ENCODE measurements at regions not wholly inside any gene's neighbourhood (a gene's known extent, or its start where the extent isn't known, plus 50 kb on each side); places are given as distances from the start of the nearest gene placed in this dataset.

DNA sequence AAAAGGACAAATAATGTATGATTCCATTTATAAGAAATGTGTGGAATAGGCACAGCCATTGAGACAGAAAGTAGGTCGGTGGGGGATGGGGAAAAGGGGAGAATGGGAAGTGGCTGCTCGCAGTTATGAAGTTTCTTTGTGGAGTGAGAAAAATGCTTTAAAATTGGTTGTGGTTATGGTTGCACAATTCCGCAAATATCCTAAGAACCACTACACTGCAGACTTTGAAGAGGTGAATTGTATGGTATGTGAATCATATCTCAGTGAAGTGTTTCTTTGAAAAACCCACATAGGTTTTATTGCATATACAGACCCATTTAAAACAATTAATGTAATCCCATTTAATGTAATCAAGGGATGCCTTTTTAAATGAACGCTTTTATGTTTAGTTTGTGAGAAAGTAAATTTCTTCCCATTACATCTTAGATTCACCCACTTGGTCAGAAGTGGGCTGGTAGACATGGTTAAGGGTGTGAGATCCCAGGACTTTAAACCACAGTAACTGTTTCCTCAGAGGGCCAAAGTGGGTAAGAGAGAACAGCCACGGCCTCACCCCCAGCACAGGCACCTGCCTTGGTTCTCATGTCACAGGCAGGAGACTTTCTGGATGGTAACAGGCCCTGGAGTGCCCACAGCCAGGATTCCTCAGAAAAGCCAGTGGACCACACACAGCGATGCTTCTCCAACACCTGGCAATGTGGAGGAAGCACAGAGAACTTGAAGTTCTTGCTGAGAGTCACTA, 119.3 kb upstream of the GJB6 start:
- no peak for TF ChIP-seq CTCF (IDR thresholded peaks at IDR 0.05; ENCODE audit: insufficient read depth, low read depth, low read length, missing control alignments)
- no peak for DNase-seq (ENCODE audit: low read depth)
- no peak overlapping the region for H3K4me3 ChIP-seq (ENCODE audit: low read depth, low read length)

GRCh38 chr13:20350819-20351218, 118.7 kb upstream of the GJB6 start:
- H3K4me3 ChIP-seq (ENCODE audit: low read depth, low read length): no peak overlapping the region
- no peak for DNase-seq (ENCODE audit: low read depth)
- TF ChIP-seq CTCF (IDR thresholded peaks at IDR 0.05; ENCODE audit: insufficient read depth, low read depth, low read length, missing control alignments): no peak

- TF ChIP-seq CTCF (IDR thresholded peaks at IDR 0.05; ENCODE audit: insufficient read depth, low read depth, low read length, missing control alignments): no peak
- DNase-seq (ENCODE audit: low read depth): no peak
- H3K4me3 ChIP-seq (ENCODE audit: low read depth, low read length): no peak overlapping the region
Measured at GRCh38 chr13:20350382-20350763, 118.3 kb upstream of the GJB6 start.

DNA sequence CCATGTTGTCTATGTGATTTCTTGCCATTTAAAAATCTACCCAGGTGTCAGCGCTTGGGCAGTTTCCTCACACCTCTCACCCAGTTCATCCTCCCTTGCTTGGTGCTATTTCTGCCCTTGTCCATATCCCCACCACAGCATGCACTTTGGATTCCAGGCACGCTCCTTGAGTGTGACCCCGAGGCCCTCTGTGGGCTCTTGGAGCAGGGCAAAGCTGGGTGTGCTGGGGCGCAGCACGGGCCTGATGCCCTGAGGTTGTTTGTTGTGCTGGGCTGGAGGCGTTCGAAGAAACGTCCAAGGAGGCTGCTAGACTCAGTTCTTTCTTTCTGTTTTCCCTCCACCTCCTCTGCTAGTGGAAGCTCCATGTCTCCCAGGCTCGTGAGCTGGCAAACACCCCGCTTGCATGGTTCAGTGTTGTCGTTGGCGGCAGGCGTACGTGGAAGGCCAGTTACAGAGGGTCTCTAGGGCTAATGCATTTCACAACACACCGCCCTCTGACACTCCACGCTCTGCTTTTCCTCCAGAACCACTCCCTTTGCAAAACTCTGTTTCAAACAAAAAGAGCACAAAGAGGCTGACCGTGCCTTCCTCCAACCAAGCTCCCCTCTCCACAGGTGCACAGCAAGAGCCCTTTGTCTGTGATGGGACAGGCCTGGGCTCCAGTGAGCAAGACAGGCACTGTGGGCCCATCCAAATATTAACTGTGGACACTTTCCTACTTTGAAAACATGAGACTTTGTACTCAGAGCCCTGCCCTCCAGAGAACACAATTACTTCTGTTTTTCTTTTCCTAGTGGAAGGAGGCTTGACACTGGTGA, 117.7 kb upstream of the GJB6 start:
- no peak for TF ChIP-seq CTCF (IDR thresholded peaks at IDR 0.05; ENCODE audit: insufficient read depth, low read depth, low read length, missing control alignments)
- DNase-seq (ENCODE audit: low read depth): no peak
- no peak overlapping the region for H3K4me3 ChIP-seq (ENCODE audit: low read depth, low read length)

GRCh38 chr13:20348645-20349408, 116.7 kb upstream of the GJB6 start:
- TF ChIP-seq CTCF (IDR thresholded peaks at IDR 0.05; ENCODE audit: insufficient read depth, low read depth, low read length, missing control alignments): no peak
- no peak overlapping the region for H3K4me3 ChIP-seq (ENCODE audit: low read depth, low read length)
- no peak for DNase-seq (ENCODE audit: low read depth)

DNA sequence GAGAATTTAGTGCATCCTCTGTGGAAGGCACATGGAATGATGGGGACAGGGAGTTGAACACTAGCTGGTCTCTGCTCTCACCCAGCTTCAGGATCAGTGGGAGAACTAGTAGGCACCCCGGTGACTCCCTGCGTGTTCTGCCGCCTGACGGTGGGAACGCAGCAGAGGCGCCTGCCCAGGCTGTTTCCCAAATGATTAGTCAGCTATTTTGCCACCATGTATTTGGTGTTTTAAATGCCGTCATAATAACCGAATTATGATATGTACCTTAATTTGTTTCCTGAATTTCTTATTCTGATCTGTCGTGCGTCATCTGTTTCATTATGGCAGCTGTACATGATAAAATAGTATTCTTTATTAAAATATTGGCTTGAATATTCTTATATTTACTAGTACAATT, 115.9 kb upstream of the GJB6 start:
- H3K4me3 ChIP-seq (ENCODE audit: low read depth, low read length): no peak overlapping the region
- DNase-seq (ENCODE audit: low read depth): no peak
- no peak for TF ChIP-seq CTCF (IDR thresholded peaks at IDR 0.05; ENCODE audit: insufficient read depth, low read depth, low read length, missing control alignments)

Measured in GM12865 (cell line).